ENCODE measurements at regions not wholly inside any gene's neighbourhood (a gene's known extent, or its start where the extent isn't known, plus 50 kb on each side); places are given as distances from the start of the nearest gene placed in this dataset.

GRCh38 chr18:60117321-60117720 lies 217.5 kb downstream of the PMAIP1 start:
- TF ChIP-seq ZNF416 (tag by site-specific recombination; IDR thresholded peaks at IDR 0.05) (no peak), ZNF292 (tag by site-specific recombination; IDR thresholded peaks at IDR 0.05; ENCODE audit: borderline replicate concordance, low read depth) (no peak), ZNF404 (tag by site-specific recombination; IDR thresholded peaks at IDR 0.05) (no peak)
- Histone ChIP-seq H3K27ac (ENCODE audit: extremely low read depth, low read depth, low read length) (no peak overlapping the region), H3K4me3 (ENCODE audit: low read depth, low read length) (no peak overlapping the region), H3K36me3 (ENCODE audit: control insufficient read depth in 2 of 2, insufficient read depth in 1 of 2, low read length in 2 of 2) (no peaks in the 10 kb centered on the region), H3K9me3 (ENCODE audit: control insufficient read depth, insufficient read depth, low read depth, low read length) (no peaks in the 10 kb centered on the region), H3K4me1 (ENCODE audit: control insufficient read depth, insufficient read depth, low read length) (no peaks in the 10 kb centered on the region)
- ChIA-PET CTCF (interaction anchor here (0.8 kb wide), 1 partner anchor 121 kb away, joined by 3 read pairs; no protein-coding TSS in a partner anchor), POLR2A (no interaction called here)

DNA sequence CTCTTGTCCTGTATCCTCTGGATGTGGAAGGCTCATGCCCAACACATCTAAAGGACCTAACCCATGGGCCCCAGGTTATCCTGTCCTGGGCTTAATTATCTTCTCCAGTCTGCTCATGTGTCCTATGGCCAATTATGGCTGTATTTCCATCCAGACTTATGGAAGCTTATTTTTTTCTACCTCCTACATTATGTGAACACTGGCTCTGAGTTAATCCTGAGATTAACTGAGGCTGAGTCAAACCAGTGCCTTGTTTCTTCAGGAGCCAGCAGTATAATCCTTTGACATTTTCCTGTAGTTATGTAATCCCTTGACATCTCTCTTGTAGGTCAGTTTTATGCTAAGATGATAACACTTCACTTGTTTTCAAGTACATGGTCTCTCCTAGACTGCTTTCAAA lies 213.6 kb downstream of the PMAIP1 start:
- Histone ChIP-seq H3K9me3 (ENCODE audit: control insufficient read depth, insufficient read depth, low read depth, low read length) (no peaks in the 10 kb centered on the region), H3K27ac (ENCODE audit: extremely low read depth, low read depth, low read length) (no peak overlapping the region), H3K4me1 (ENCODE audit: control insufficient read depth, insufficient read depth, low read length) (no peaks in the 10 kb centered on the region), H3K4me3 (ENCODE audit: low read depth, low read length) (no peak overlapping the region), H3K36me3 (ENCODE audit: control insufficient read depth in 2 of 2, insufficient read depth in 1 of 2, low read length in 2 of 2) (no peaks in the 10 kb centered on the region)
- ChIA-PET POLR2A (no interaction called here), CTCF (no interaction called here)
- TF ChIP-seq ZNF423 (tag by site-specific recombination; IDR thresholded peaks at IDR 0.05) (no peak), REPIN1 (tag by site-specific recombination; IDR thresholded peaks at IDR 0.05; ENCODE audit: low read depth) (no peak), ZNF530 (tag by site-specific recombination; IDR thresholded peaks at IDR 0.05; ENCODE audit: low read depth) (no peak), ZNF473 (tag by site-specific recombination; IDR thresholded peaks at IDR 0.05) (no peak), INSM2 (tag by site-specific recombination; IDR thresholded peaks at IDR 0.05) (no peak), ZNF112 (tag by site-specific recombination; IDR thresholded peaks at IDR 0.05) (no peak), ZNF48 (tag by site-specific recombination; IDR thresholded peaks at IDR 0.05) (no peak), ZFP69B (tag by site-specific recombination; IDR thresholded peaks at IDR 0.05) (no peak), ZNF394 (tag by site-specific recombination; IDR thresholded peaks at IDR 0.05; ENCODE audit: borderline replicate concordance) (no peak), ZNF623 (tag by site-specific recombination; IDR thresholded peaks at IDR 0.05) (no peak), ZNF488 (tag by site-specific recombination; IDR thresholded peaks at IDR 0.05) (no peak), ZSCAN18 (tag by site-specific recombination; IDR thresholded peaks at IDR 0.05) (no peak), ZNF426 (tag by site-specific recombination; IDR thresholded peaks at IDR 0.05) (no peak), PRDM2 (tag by site-specific recombination; IDR thresholded peaks at IDR 0.05; ENCODE audit: borderline replicate concordance) (no peak), ELK4 (IDR thresholded peaks at IDR 0.05; ENCODE audit: borderline replicate concordance, low read depth, low read length) (no peak), ZNF664 (tag by site-specific recombination; IDR thresholded peaks at IDR 0.05) (no peak), KLF16 (tag by site-specific recombination; IDR thresholded peaks at IDR 0.05) (no peak), GLI4 (tag by site-specific recombination; IDR thresholded peaks at IDR 0.05) (no peak), ZNF19 (tag by site-specific recombination; IDR thresholded peaks at IDR 0.05; ENCODE audit: low read depth) (no peak), ZNF777 (tag by site-specific recombination; IDR thresholded peaks at IDR 0.05; ENCODE audit: borderline replicate concordance) (no peak)

Measured in HEK293 (cell line).